ENCODE measurements at regions not wholly inside any gene's neighbourhood (a gene's known extent, or its start where the extent isn't known, plus 50 kb on each side); places are given as distances from the start of the nearest gene placed in this dataset.

- TF ChIP-seq ARID4B (CRISPR knock-in tag; IDR thresholded peaks at IDR 0.05) (no peak), ZNF197 (CRISPR knock-in tag; IDR thresholded peaks at IDR 0.05; ENCODE audit: low read depth) (no peak), ZSCAN29 (IDR thresholded peaks at IDR 0.05) (no peak), ZC3H11A (IDR thresholded peaks at IDR 0.05; ENCODE audit: low read depth, low read length) (no peak), DPF2 (IDR thresholded peaks at IDR 0.05) (no peak), ZNF444 (CRISPR knock-in tag; IDR thresholded peaks at IDR 0.05) (no peak)
Measured at GRCh38 chr10:121674885-121675284, 76.6 kb upstream of the FGFR2 start (continued).

GRCh38 chr10:121672733-121673132, 74.5 kb upstream of the FGFR2 start:
- intact Hi-C loops (cut with micrococcal nuclease): no loop called here
- CTCF ChIA-PET (ENCODE audit: low intra/inter-chr PET ratio): no interaction called here

More at GRCh38 chr10:121672733-121673132, 74.5 kb upstream of the FGFR2 start:
- ATAC-seq (no peak), DNase-seq (ENCODE audit: extremely low read depth in 1 of 4, low spot score in 3 of 4) (no peak), FAIRE-seq (no peak)
- H3K4me3 ChIP-seq: no peak overlapping the region
- no peaks in the 10 kb centered on the region for H3K36me3 ChIP-seq (ENCODE audit: control insufficient read depth, insufficient read depth, low read length)
- H3K4me2 ChIP-seq (ENCODE audit: insufficient read depth, low read length): no peak overlapping the region
- POLR2A ChIA-PET: no interaction called here
- H3K27ac ChIP-seq (ENCODE audit: extremely low read depth, low read depth, low read length): no peak overlapping the region
- BruUV-seq (replicated peaks): no TSS peak
- no peak for TF ChIP-seq EZH2 (IDR thresholded peaks at IDR 0.05; ENCODE audit: borderline replicate concordance, low read depth, low read length)
- no peaks in the 10 kb centered on the region for H4K20me1 ChIP-seq (replicated peaks; ENCODE audit: control insufficient read depth, insufficient read depth, low read length)
- H2AFZ ChIP-seq (ENCODE audit: low read depth, low read length): no peak overlapping the region
- 0% methylated on average over 7 of the region's 9 CpGs for WGBS (ENCODE audit: insufficient coverage, low coverage, missing lambda C conversion rate)
- H3K9ac ChIP-seq (ENCODE audit: insufficient read depth in 1 of 2, low read depth in 2 of 2, low read length in 2 of 2): no peak overlapping the region
- no peaks in the 10 kb centered on the region for H3K4me1 ChIP-seq (replicated peaks in 1 of 2; ENCODE audit: control insufficient read depth in 2 of 2, insufficient read depth in 2 of 2, low read length in 2 of 2)
- peaks cover 0 to 21% of the 10 kb centered on the region in 2 experiments; a peak in 2 of 5 replicates for H3K27me3 ChIP-seq (ENCODE audit: control insufficient read depth in 2 of 2, insufficient read depth in 2 of 2, low read length in 2 of 2)
- H3K79me2 ChIP-seq (ENCODE audit: control insufficient read depth, insufficient read depth, low read length): no peaks in the 10 kb centered on the region
- in situ Hi-C loops (cut with MboI): no loop called here
- H3K9me1 ChIP-seq (ENCODE audit: control insufficient read depth, insufficient read depth, low read length): no peaks in the 10 kb centered on the region
- H3K9me3 ChIP-seq (replicated peaks; ENCODE audit: control insufficient read depth, insufficient read depth, low read depth, low read length): no peaks in the 10 kb centered on the region

Data from K562 (cell line).